ENCODE measurements at regions not wholly inside any gene's neighbourhood (a gene's known extent, or its start where the extent isn't known, plus 50 kb on each side); places are given as distances from the start of the nearest gene placed in this dataset.

DNA sequence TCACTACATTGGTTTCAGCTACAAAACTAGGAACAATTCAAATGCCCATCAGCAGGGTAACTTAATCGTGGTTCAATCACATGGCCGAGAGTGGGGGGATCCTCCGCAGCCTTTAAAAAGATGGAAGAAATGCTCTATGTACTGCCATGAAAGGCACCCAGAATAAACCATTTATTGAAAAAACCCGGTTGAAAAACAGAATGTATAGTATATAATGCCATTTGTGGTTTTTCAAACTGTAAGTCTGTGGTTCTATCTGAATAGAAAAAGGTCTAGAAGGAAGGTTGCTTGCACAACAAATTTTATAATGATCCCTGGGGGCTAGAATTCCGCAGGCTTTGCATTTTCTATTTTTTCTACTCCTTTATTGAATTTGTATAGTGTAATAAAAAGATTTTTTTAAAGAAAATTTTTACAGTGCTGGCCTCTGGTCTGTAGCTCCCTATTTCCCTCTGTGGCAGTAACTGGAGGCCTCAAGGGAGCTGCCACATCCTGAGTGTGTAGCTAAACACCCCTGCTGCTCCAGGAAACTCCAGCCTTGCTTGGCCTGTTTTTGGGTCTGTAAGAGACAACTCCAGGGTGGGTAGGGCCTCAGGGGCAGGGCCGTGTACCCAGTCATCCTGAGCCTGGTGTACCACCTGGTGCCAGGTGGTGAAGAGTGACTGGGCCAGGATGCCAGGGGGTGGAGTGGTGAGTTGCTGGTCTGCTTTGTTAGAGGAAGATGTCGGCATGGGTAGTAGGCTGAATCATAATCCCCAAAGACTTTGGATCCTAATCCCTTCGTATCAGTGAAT lies 51.5 kb upstream of the EPS8L3 start:
- no peaks in the 10 kb centered on the region for H3K4me1 ChIP-seq (ENCODE audit: control insufficient read depth in 4 of 4, insufficient read depth in 4 of 4, low read length in 3 of 4)
- 90% methylated on average over 8 of the region's 8 CpGs for WGBS
- no peak overlapping the region for H3K27ac ChIP-seq (ENCODE audit: low read depth in 1 of 2, low read length in 2 of 2)
- no peak overlapping the region for H3K4me3 ChIP-seq (ENCODE audit: low read depth in 1 of 3, low read length in 3 of 3)
- no peak for DNase-seq (ENCODE audit: low spot score)
- H3K9me3 ChIP-seq (ENCODE audit: control insufficient read depth in 4 of 4, low read length in 3 of 4): peaks cover 0 to 5% (median 4%) of the 10 kb centered on the region in 4 donors
- TF ChIP-seq FOXA2 (IDR thresholded peaks at IDR 0.05) (no peak), FOXA1 (IDR thresholded peaks at IDR 0.05) (no peak), NR2F2 (IDR thresholded peaks at IDR 0.05) (no peak), JUND (IDR thresholded peaks at IDR 0.05) (no peak), GABPA (IDR thresholded peaks at IDR 0.05 in 1 of 2, conservative IDR thresholded peaks at IDR 0.05 in 1 of 2) (no peak)
- TF ChIP-seq, protein P1, sequence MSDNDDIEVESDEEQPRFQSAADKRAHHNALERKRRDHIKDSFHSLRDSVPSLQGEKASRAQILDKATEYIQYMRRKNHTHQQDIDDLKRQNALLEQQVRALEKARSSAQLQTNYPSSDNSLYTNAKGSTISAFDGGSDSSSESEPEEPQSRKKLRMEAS (IDR thresholded peaks at IDR 0.05): no peak
- H3K27me3 ChIP-seq (ENCODE audit: control insufficient read depth in 4 of 4, insufficient read depth in 4 of 4, low read length in 3 of 4): no peaks in the 10 kb centered on the region
- H3K9ac ChIP-seq (ENCODE audit: low read depth in 1 of 2, low read length in 2 of 2): no peak overlapping the region
- no peaks in the 10 kb centered on the region for H3K36me3 ChIP-seq (ENCODE audit: control insufficient read depth in 4 of 4, insufficient read depth in 3 of 4, low read depth in 1 of 4, low read length in 3 of 4)

DNA sequence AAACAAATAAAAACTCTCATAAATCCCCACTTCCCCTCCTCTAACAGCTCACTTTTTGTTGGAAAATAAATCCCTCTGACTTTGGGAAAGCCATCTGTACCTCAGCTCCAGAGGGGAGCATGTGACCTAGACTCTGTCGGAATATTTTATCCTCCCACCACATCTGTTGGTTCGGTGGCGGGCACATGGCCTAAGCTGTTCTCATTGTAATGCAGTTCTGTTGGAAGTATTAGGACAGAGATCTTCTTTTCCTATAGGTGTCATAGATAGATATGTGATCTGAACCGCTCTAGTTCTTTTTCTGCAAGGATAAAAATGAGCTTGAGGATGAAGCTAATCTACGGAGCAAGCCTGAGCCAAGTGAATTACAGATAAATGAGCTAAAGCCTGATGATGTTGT lies 50.5 kb upstream of the EPS8L3 start:
- Histone ChIP-seq H3K27ac (ENCODE audit: low read depth in 1 of 2, low read length in 2 of 2) (no peak overlapping the region), H3K9me3 (ENCODE audit: control insufficient read depth in 4 of 4, low read length in 3 of 4) (peaks cover 0 to 5% (median 4%) of the 10 kb centered on the region in 4 donors), H3K9ac (ENCODE audit: low read depth in 1 of 2, low read length in 2 of 2) (no peak overlapping the region), H3K36me3 (ENCODE audit: control insufficient read depth in 4 of 4, insufficient read depth in 3 of 4, low read depth in 1 of 4, low read length in 3 of 4) (no peaks in the 10 kb centered on the region), H3K27me3 (ENCODE audit: control insufficient read depth in 4 of 4, insufficient read depth in 4 of 4, low read length in 3 of 4) (no peaks in the 10 kb centered on the region), H3K4me3 (ENCODE audit: low read depth in 1 of 3, low read length in 3 of 3) (no peak overlapping the region), H3K4me1 (ENCODE audit: control insufficient read depth in 4 of 4, insufficient read depth in 4 of 4, low read length in 3 of 4) (no peaks in the 10 kb centered on the region)
- 96% methylated on average over 5 of the region's 5 CpGs for WGBS
- no peak for TF ChIP-seq SP1 (IDR thresholded peaks at IDR 0.05)
- TF ChIP-seq, protein P2, sequence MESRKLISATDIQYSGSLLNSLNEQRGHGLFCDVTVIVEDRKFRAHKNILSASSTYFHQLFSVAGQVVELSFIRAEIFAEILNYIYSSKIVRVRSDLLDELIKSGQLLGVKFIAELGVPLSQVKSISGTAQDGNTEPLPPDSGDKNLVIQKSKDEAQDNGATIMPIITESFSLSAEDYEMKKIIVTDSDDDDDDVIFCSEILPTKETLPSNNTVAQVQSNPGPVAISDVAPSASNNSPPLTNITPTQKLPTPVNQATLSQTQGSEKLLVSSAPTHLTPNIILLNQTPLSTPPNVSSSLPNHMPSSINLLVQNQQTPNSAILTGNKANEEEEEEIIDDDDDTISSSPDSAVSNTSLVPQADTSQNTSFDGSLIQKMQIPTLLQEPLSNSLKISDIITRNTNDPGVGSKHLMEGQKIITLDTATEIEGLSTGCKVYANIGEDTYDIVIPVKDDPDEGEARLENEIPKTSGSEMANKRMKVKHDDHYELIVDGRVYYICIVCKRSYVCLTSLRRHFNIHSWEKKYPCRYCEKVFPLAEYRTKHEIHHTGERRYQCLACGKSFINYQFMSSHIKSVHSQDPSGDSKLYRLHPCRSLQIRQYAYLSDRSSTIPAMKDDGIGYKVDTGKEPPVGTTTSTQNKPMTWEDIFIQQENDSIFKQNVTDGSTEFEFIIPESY (IDR thresholded peaks at IDR 0.05): no peak
- TF ChIP-seq GABPA (IDR thresholded peaks at IDR 0.05 in 1 of 2, conservative IDR thresholded peaks at IDR 0.05 in 1 of 2): no peak
- TF ChIP-seq HNF4G (IDR thresholded peaks at IDR 0.05): no peak
- no peak for TF ChIP-seq CTCF (IDR thresholded peaks at IDR 0.05; ENCODE audit: low read depth, low read length, missing input control)
- no peak for DNase-seq (ENCODE audit: low spot score)

All from liver (tissue), 8 donors.